ENCODE measurements at regions not wholly inside any gene's neighbourhood (a gene's known extent, or its start where the extent isn't known, plus 50 kb on each side); places are given as distances from the start of the nearest gene placed in this dataset.
"Not testable (repeated sequence)": the region's sequence is repeated elsewhere in the genome, so short reads cannot be mapped to it uniquely, and the experiment has no call there.

DNA sequence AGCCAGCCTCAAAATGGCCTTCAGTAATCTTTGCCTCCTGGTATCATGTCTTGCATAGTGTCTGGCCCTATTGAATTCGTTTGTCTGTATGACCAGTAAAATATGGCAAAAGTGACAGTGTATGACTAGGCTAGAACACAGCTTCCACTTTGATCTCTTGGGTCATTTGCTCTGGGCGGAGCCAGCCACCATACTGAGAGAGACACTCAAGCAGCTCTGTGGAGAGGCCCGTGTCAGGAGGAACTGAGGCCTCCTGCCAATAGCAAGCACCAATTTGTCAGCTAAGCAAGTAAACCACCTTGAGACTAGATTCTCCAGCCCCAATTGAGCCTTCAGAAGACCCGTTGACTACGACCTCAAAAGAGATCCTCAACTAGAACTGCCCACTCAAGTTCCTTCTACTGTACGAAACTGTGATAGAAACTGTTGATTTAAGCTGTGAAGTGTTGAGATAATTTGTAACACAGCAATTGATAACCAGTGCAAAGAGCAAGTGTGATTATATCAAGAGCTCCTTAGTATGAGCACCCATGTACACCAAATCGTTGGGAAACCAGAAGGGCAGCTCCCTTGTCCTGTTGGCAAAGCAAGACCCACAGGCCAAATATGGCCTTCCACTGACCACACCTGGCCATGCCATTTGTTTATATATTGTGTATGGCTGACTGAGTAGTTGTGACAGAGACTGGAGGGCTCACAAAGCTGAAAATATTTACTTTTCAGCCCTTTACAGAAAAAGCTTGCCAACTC lies 52.7 kb upstream of the SERBP1 start:
- DNase-seq: no peak

DNA sequence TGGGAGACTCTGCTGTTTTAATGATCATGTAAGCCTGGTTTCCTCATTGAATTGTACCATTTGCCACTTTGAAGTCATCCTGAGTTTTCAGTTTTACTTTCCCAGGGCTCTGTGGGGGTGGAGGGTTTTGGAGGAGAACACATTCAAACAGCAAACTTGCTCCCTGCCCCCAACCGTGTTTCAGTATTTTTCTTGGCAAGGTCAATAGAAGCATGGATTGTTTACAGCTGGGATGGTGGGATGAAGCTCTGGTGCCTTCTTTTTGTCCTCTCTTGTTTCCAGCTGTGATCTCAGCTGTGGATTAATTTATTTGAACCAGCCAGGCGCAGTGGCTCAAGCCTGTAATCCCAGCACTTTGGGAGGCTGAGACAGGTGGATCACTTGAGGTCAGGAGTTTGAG lies 54.3 kb upstream of the SERBP1 start:
- in situ Hi-C loops (cut with MboI; ENCODE audit: low pct_unique_long_range_greater_than_20kb, low sequenced_read_pairs): loop anchor here (25.0 kb wide), 1 partner anchor 247 kb away; no protein-coding TSS in a partner anchor

More for the DNA sequence above, 52.7 kb upstream of the SERBP1 start:
- in situ Hi-C loops (cut with MboI; ENCODE audit: low pct_unique_long_range_greater_than_20kb, low sequenced_read_pairs): loop anchor here (25.0 kb wide), 1 partner anchor 246 kb away; no protein-coding TSS in a partner anchor

DNA sequence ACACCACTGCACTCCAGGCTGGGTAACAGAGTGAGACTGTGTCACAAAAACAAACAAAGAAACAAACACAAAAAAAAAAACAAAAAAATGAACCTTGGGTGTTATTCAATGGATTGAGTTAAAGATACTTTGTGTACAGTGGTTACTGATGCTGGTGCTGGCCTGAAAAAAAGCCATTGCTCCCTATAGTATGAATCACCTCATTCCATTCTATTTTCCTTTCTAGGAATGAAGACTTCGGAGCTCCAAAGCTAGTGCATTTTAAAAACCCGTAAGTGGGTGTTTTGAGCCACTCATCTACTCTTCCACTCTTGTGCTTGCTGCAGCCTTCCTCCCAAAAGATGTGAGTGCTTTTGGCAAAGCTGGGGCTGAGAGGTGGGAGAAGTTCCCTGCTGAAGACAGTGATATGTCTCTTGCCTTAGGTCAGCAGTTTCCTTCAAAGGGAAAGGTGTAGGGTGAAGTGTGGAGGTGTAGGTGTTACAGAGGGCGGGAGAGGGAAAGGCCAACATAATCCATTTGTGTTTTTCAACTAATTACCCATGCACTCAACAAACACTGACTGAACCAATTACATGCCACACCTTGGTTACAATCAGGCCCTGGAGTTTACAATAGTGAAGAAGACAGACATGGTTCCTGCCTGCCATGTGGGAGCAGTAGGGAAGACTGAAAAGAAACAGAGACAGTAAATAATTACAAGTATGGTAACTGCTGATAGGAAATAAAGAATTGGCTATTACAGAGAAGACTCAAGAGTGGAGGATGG lies 55.0 kb upstream of the SERBP1 start:
- in situ Hi-C loops (cut with MboI; ENCODE audit: low pct_unique_long_range_greater_than_20kb, low sequenced_read_pairs): loop anchor here (25.0 kb wide), 1 partner anchor 248 kb away; no protein-coding TSS in a partner anchor
- no peak for DNase-seq

More for the DNA sequence above, 54.3 kb upstream of the SERBP1 start:
- no peak for DNase-seq

DNA sequence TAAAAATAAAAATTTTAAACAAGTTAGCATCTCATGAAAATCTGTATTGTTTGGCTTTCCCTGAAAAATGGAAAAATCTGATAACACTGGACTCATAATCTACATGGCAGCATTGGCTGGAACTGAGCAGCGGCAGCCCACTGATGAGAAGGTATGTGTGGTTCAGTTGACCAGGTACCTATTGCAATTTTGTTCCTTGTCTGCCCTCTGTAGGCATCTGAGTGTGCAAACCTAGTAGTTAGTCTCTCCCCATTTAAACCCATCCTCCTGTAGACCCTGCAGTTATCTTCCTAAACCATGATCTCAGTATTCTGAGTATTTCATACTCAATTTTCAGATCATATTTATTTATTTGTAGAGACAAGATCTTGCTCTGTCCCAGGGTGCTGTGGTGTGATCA lies 59.4 kb upstream of the SERBP1 start:
- in situ Hi-C loops (cut with MboI; ENCODE audit: low pct_unique_long_range_greater_than_20kb, low sequenced_read_pairs): loop anchor here (25.0 kb wide), 1 partner anchor 252 kb away; no protein-coding TSS in a partner anchor

DNA sequence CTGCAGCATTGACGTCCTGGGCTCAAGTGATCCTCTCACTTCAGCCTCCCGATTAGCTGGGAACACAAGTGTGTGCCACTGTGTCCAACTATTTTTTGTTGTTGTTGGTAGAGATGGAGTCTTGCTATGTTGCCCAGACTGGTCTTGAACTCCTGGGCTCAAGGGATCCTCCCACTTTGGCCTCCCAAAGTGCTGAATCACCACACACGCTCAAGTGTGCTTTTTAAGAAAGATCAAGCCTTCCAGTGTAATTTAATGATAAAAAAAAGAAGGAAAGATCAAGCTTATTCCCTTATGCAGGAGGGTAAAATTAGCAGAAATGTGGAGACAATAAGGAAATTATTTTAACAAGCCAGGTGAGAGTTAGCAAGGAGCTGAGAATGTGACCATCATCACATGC lies 61.1 kb upstream of the SERBP1 start:
- DNase-seq: no peak
- in situ Hi-C loops (cut with MboI; ENCODE audit: low pct_unique_long_range_greater_than_20kb, low sequenced_read_pairs): loop anchor here (25.0 kb wide), 1 partner anchor 254 kb away; no protein-coding TSS in a partner anchor

More for the DNA sequence above, 59.4 kb upstream of the SERBP1 start:
- DNase-seq: peak; percentile 27

DNA sequence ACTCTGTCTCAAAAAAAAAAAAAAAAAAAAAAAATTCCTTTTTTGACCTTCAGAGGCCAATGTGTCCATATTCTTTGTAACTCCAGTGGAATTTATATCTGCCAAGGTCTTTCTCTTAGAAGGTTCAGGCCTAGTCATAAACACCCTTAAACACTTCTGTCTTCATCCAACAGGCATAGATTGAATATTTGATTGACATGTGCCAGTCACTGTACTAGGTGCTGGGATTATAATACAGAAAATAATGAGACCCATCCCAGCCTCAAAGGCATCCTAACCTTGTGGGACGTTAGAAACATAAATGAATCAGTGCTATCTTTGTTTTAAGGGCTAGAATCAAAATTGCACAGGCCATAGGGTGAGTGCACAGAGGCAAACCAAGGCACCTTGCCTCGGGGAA lies 62.9 kb upstream of the SERBP1 start:
- in situ Hi-C loops (cut with MboI; ENCODE audit: low pct_unique_long_range_greater_than_20kb, low sequenced_read_pairs): loop anchor here (25.0 kb wide), 1 partner anchor 256 kb away; no protein-coding TSS in a partner anchor
- no peak for DNase-seq

DNA sequence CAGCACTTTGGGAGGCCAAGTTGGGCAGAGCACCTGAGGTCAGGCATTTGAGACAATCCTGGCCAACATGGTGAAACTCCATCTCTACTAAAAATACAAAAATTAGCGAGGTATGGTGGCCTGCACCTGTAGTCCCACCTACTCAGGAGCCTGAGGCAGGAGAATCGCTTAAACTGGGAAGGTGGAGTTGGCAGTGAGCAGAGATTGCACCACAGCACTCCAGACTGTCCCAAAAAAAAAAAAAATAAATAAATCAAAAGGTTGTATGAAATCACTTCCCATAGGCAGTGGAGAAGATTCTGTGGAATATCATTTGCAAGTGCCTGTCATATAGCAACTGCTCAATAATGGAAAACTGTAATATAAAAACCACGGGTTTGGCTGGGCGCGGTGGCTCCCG lies 65.1 kb upstream of the SERBP1 start:
- no peak for DNase-seq
- in situ Hi-C loops (cut with MboI; ENCODE audit: low pct_unique_long_range_greater_than_20kb, low sequenced_read_pairs): loop anchor here (25.0 kb wide), 1 partner anchor 258 kb away; no protein-coding TSS in a partner anchor

DNA sequence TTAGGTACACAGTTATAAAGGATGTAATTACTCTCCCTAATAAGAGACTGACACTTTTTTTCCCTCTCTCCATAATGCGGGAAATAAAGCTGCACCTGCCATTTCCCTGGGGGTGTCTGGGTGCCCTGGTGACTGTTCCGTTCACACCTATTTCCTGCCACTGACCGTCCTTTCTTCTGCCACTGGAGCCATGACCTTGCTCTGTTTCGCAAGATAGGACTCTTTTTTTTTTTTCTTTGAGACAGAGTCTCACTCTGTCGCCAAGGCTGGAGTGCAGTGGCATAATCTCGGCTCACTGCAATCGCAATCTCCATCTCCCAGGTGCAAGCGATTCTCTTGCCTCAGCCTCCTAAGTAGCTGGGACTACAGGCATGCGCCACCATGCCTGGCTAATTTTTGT lies 66.1 kb upstream of the SERBP1 start:
- DNase-seq: no peak
- in situ Hi-C loops (cut with MboI; ENCODE audit: low pct_unique_long_range_greater_than_20kb, low sequenced_read_pairs): loop anchor here (25.0 kb wide), 1 partner anchor 259 kb away; no protein-coding TSS in a partner anchor

DNA sequence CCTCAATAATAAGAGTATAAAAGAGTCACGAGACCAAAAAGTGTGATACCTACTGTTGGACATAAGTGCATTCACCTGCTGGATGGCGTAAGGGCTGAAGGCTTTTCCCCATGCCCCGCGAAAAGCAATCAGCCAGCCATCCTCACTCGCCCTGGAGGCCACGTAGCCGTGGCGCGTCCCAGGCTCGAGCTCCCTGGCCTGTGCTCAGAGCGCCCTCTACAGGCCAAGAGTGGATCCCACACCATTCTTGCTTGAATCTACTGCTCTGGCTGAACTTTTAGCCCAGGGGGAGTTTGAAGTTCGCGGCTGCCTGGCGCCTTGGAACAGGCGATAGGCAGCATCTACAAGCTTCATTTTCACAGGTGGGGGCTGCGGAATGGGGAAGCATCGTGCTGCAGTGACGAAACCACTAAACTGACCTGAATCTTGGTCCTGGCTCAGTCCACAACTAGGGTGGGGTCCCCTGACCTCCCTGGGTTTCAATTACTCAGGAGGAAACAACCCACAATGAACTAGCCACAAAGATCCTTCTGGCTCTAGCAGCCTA lies 70.3 kb upstream of the SERBP1 start:
- in situ Hi-C loops (cut with MboI; ENCODE audit: low pct_unique_long_range_greater_than_20kb, low sequenced_read_pairs): no loop called here
- DNase-seq: peak; percentile 95

DNA sequence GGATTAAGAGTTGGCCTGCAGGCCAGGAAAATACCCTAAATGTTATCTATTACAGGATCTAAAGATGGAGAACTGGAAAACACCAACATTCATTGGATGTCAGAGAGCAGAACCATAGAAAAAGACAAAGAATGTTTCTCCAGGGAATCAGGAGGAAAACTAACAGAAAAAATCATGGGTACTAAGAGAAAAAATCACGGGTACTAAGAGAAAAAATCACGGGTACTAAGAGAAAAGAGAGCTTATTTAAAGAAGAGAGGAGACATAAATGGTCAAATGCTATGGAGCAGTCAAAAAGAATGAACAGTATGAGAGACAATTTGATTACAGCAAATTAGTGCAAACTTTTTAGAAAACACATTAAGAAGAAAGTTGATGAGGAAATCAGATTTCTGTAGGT lies 73.8 kb upstream of the SERBP1 start:
- DNase-seq: no peak
- in situ Hi-C loops (cut with MboI; ENCODE audit: low pct_unique_long_range_greater_than_20kb, low sequenced_read_pairs): no loop called here

DNA sequence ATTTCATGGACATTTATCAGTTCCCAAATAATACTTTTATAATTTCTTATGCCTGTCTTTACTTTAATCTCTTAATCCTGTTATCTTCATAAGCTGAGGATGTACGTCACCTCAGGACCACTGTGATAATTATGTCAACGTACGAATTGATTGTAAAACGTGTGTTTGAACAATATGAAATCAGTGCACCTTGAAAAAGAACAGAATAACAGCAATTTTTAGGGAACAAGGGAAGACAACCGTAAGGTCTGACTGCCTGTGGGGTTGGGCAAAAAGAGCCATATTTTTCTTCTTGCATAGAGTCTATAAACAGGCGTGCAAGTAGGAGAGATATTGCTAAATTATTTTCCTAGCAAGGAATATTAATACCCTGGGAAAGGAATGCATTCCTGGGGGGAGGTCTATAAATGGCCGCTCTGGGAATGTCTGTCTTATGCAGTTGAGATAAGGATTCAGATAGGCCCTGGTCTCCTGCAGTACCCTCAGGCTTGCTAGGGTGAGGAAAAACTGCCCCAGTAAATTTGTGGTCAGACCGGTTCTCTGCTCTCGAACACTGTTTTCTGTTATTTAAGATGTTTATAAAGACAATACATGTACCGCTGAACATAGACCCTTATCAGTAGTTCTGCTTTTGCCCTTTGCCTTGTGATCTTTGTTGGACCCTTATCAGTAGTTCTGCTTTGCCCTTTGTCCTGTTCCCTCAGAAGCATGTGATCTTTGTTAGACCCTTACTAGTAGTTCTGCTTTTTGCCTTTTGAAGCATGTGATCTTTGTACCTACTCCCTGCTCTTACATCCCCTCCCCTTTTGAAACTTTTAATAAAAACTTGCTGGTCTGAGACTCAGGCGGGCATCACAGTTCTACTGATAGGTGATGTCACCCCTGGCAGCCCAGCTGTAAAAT lies 83.4 kb upstream of the SERBP1 start:
- in situ Hi-C loops (cut with MboI; ENCODE audit: low pct_unique_long_range_greater_than_20kb, low sequenced_read_pairs): not testable (repeated sequence)
- peak; percentile 33 for DNase-seq

DNA sequence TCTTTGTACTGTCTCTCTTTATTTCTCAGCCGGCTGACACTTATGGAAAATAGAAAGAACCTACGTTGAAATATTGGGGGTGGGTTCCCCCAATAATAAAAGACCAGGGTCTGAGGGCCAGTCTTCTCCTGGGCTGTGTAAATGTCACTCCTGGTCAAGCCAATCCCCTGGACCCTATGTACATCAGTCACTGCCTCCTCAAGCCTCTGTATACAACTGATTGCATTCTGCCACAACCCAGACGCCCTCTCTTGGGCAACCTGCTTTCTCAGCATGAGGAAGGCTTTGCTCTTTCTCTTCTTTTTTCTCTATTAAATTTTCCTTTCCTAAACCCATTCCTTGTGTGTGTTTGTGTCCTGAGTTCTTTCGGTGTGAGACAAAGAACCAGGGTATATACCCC lies 84.1 kb upstream of the SERBP1 start:
- in situ Hi-C loops (cut with MboI; ENCODE audit: low pct_unique_long_range_greater_than_20kb, low sequenced_read_pairs): no loop called here
- no peak for DNase-seq

DNA sequence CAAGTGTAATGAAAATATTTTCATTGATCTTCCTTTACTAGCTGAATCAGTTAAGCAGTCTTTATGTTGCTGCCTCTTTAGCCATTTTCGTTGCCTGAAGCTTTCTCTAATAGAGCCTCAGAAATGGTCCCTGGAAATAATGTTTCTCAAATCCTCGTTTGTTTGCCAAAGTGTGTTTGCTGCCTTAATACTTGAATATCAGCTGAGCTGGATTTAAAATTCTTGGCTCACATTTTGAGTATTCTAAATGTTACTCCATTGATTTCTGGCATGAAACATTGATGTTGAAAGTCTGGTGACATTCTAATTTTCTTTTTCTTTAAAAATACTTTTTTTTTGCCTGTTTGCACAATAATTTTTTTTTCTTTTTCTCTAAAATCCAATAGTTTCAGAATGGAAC lies 84.6 kb upstream of the SERBP1 start:
- no peak for DNase-seq
- in situ Hi-C loops (cut with MboI; ENCODE audit: low pct_unique_long_range_greater_than_20kb, low sequenced_read_pairs): no loop called here

DNA sequence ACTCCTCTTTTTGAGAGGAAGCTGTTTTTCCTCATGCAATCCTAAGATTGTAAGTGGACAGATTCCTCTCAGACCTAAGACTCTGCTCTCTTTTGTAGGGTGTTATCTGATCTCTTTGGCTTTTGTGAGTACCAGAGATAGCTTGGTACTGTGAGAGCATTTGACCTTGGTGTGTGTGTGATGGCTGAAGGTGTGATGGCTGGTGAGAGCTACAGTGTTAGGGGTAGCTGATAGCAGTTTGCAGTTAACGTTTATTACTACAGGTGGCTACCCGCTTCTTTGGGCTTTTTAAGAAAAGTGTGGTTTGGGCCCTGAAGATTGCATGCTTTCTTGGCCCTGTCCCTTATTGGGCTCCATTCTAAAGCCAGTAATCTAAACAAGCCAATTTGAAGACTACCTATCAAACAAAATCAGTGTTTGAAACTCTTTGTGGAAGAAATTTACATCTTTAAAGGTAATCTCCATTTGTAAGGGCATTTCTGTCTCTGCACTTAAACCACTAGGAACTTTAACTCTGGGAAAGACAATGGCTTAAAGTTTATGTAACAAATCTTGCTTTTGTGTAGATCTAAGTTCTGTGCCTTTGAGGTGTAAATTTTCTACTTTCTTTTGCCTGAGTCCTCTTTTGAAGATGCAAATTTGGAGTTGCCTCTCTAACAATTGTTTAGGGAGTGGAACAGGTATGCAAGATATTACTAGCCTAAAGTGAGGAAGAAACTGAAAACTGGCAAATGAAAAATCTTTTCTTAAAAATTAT lies 85.3 kb upstream of the SERBP1 start:
- in situ Hi-C loops (cut with MboI; ENCODE audit: low pct_unique_long_range_greater_than_20kb, low sequenced_read_pairs): no loop called here
- no peak for DNase-seq

DNA sequence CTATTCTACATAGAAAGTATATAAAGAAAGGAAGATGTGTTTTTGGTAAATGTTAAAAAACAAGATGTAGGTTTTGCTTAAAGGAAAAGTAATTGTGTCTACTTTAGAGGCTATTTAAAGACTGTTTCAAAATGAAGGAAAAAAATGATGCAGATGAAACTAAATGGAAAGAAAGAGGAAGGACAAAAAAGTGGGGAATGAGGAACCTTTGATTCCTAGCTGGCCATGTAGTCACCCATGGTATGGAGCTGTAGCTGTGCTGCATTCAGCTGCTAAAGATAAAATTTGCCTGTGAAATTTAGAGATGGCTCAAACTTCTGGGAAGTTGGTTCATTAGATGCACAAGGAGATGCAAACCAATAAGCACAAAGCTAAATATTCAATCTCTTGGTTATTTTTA lies 86.8 kb upstream of the SERBP1 start:
- in situ Hi-C loops (cut with MboI; ENCODE audit: low pct_unique_long_range_greater_than_20kb, low sequenced_read_pairs): no loop called here

DNA sequence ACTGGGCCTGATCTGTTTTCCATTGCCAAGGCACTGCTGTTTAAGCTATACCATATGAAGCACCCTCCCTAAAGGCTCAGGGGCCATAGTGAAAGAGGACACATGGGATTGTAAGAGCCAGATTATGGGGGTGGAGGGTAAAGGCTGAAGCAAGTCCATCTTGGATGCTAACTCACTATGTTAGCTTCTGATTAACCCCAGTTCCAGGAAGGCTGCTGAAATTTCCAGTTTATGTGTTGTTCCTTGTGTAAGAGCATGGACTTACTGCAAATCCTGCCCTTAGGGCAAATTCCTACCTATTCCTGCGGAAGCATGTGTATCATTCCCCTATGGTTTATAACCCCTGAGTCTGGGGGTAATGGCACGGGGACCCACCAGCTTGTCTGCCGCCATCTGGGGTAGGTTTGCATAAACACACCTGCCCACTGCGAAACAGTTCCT lies 91.8 kb upstream of the SERBP1 start:
- in situ Hi-C loops (cut with MboI; ENCODE audit: low pct_unique_long_range_greater_than_20kb, low sequenced_read_pairs): no loop called here
- DNase-seq: no peak

More for the DNA sequence above, 86.8 kb upstream of the SERBP1 start:
- no peak for DNase-seq

DNA sequence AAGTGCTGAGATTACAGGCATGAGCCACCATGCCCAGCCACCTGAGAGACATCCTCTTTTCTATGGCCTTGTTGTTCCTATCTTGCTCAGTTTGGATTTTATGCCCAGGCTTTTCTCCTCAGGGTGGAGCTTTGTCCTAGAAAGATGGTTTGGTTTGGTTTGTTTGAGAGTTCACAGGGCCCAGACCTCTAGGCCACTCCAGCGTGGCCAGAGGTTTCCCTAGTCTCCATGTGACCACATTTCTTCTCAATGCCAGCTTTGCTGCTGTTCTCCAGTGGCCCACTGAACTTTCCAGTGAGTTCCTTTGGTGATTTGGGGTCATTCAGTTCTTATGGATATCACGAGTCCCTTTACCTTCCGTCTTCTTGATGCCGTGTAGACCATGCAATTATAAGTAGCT lies 92.6 kb upstream of the SERBP1 start:
- DNase-seq: no peak
- in situ Hi-C loops (cut with MboI; ENCODE audit: low pct_unique_long_range_greater_than_20kb, low sequenced_read_pairs): no loop called here
